Chondrocyte (in vitro differentiated cells): ENCODE measurements at regions not wholly inside any gene's neighbourhood (a gene's known extent, or its start where the extent isn't known, plus 50 kb on each side); places are given as distances from the start of the nearest gene placed in this dataset.
"Not testable (repeated sequence)": the region's sequence is repeated elsewhere in the genome, so short reads cannot be mapped to it uniquely, and the experiment has no call there.

ENCODE experiments used
- DNase-seq: peaks from one replicate; pipeline ENCODE4 v3.0.0; 2021; ENCODE audit warnings: mixed read lengths, low spot score
- H3K27ac Mint-ChIP-seq: one replicate; pipeline ENCODE4 v1.8.0; 2021; ENCODE audit warnings: mild to moderate bottlenecking, moderate library complexity, mixed read lengths; ENCODE audit not compliant: unreplicated experiment
- H3K27me3 Mint-ChIP-seq: 2 replicates; pipeline ENCODE4 v1.8.0; 2021; ENCODE audit warnings: low read depth, mixed read lengths
- H3K36me3 Mint-ChIP-seq: 2 replicates; pipeline ENCODE4 v1.8.0; 2021; ENCODE audit warnings: low read depth, mixed read lengths
- H3K4me1 Mint-ChIP-seq: 2 replicates; pipeline ENCODE4 v1.8.0; 2021; ENCODE audit warnings: low read depth, mild to moderate bottlenecking, mixed read lengths
- H3K4me3 Mint-ChIP-seq: one replicate; pipeline ENCODE4 v1.8.0; 2021; ENCODE audit warnings: mild to moderate bottlenecking, moderate library complexity, mixed read lengths; ENCODE audit not compliant: unreplicated experiment
- H3K9me3 Mint-ChIP-seq: 2 replicates; pipeline ENCODE4 v1.8.0; 2021; ENCODE audit warnings: low read depth, mixed read lengths
- CTCF ChIP-seq: fragments of 200-600 bp; sonication (generic); IDR thresholded peaks from 2 replicates; pipeline ENCODE4 v1.5.0; 2021; ENCODE audit warnings: antibody characterized with exemption, mild to moderate bottlenecking, moderate library complexity

- Mint-ChIP-seq H3K27ac (no peak overlapping the region), H3K9me3 (no peaks in the 10 kb centered on the region), H3K4me1 (no peaks in the 10 kb centered on the region), H3K27me3 (no peaks in the 10 kb centered on the region), H3K4me3 (no peak overlapping the region), H3K36me3 (no peaks in the 10 kb centered on the region)
- TF ChIP-seq CTCF = no peak
- DNase-seq = no peak
These were observed 421.0 kb upstream of the CHD1 start for GRCh38 chr5:99349787-99350186.

- no peak overlapping the region for H3K27ac Mint-ChIP-seq
- no peaks in the 10 kb centered on the region for H3K9me3 Mint-ChIP-seq
- DNase-seq = no peak
- H3K4me3 Mint-ChIP-seq = no peak overlapping the region
- H3K27me3 Mint-ChIP-seq = no peaks in the 10 kb centered on the region
- no peaks in the 10 kb centered on the region for H3K36me3 Mint-ChIP-seq
- TF ChIP-seq CTCF = no peak
- no peaks in the 10 kb centered on the region for H3K4me1 Mint-ChIP-seq
These were observed 419.8 kb upstream of the CHD1 start for GRCh38 chr5:99348597-99348996.

- DNase-seq, H3K36me3 Mint-ChIP-seq, H3K27ac Mint-ChIP-seq, H3K27me3 Mint-ChIP-seq, H3K4me3 Mint-ChIP-seq, H3K4me1 Mint-ChIP-seq: not testable (repeated sequence)
- peaks cover 33% of the 10 kb centered on the region for H3K9me3 Mint-ChIP-seq
These were observed 411.0 kb upstream of the CHD1 start for GRCh38 chr5:99339758-99340157.

- Mint-ChIP-seq H3K27me3 (no peaks in the 10 kb centered on the region), H3K4me1 (no peaks in the 10 kb centered on the region), H3K9me3 (peaks cover 23% of the 10 kb centered on the region), H3K27ac (no peak overlapping the region), H3K36me3 (no peaks in the 10 kb centered on the region), H3K4me3 (no peak overlapping the region)
- DNase-seq = peak; percentile 41
- no peak for TF ChIP-seq CTCF
These were observed 406.1 kb upstream of the CHD1 start for GRCh38 chr5:99334936-99335335.

GRCh38 chr5:99331061-99331460 is 402.3 kb upstream of the CHD1 start:
- DNase-seq = no peak
- Mint-ChIP-seq H3K4me1 (no peaks in the 10 kb centered on the region), H3K9me3 (peaks cover 4% of the 10 kb centered on the region), H3K27ac (no peak overlapping the region), H3K27me3 (no peaks in the 10 kb centered on the region), H3K4me3 (no peak overlapping the region), H3K36me3 (no peaks in the 10 kb centered on the region)
- no peak for TF ChIP-seq CTCF

GRCh38 chr5:99320436-99320835 is 391.6 kb upstream of the CHD1 start:
- H3K27ac Mint-ChIP-seq = no peak overlapping the region
- no peaks in the 10 kb centered on the region for H3K36me3 Mint-ChIP-seq
- no peak for DNase-seq
- no peak overlapping the region for H3K4me3 Mint-ChIP-seq
- H3K4me1 Mint-ChIP-seq = no peaks in the 10 kb centered on the region
- no peaks in the 10 kb centered on the region for H3K9me3 Mint-ChIP-seq
- H3K27me3 Mint-ChIP-seq = peaks cover 2% of the 10 kb centered on the region
- TF ChIP-seq CTCF = no peak
